CD4-positive, alpha-beta T cell treated with Interleukin-4 for 4 hours (primary cell): ENCODE measurements at regions not wholly inside any gene's neighbourhood (a gene's known extent, or its start where the extent isn't known, plus 50 kb on each side); places are given as distances from the start of the nearest gene placed in this dataset.

ENCODE experiments used
- DNase-seq: peaks from one replicate; pipeline ENCODE4 v3.0.0-alpha.2; 2020

DNA sequence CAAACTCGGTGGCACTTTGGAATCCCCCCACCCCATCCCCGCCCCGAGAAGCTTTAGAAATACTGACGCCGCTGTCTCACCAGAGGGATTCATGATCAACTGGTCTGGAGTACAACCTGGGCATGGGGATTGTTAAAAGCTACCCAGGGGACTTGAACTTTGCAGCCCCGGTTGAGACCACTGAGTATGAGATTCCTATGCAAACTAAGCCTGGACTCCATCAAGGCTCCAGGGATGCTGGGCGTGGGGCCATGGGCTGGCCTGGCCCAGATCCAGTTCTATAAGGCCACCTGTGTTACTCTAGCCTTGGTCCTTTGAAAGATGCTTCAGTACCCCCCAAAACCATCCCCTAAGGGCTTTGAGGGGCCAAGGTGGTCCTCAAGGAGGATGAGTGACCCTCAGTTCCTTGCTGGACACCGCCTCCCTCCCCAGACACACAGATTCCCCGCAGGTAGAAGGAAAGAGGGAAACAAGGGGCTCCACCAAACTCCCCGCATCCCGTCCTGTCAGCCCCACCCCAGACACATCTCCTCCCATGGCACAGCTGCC, 68.5 kb downstream of the MRPL36 start:
- DNase-seq: no peak

DNA sequence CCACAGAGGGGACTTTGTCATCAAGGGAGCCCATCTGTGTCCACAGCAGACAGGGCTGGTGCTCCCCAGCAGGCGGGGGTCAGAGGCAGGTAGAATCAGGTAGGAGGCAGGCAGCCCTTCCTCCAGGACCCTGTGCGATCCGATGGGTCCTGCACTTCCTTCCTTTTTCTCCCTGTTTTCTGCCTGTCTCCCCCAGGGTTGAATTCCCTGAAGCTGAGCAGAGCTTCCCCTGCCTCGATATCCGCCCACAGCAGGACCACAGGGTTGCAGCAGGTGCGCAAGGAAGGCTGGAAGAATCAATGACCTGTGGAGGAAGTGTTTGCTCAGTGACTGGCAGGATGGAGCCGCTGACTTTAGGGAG, 69.2 kb downstream of the MRPL36 start:
- no peak for DNase-seq

DNA sequence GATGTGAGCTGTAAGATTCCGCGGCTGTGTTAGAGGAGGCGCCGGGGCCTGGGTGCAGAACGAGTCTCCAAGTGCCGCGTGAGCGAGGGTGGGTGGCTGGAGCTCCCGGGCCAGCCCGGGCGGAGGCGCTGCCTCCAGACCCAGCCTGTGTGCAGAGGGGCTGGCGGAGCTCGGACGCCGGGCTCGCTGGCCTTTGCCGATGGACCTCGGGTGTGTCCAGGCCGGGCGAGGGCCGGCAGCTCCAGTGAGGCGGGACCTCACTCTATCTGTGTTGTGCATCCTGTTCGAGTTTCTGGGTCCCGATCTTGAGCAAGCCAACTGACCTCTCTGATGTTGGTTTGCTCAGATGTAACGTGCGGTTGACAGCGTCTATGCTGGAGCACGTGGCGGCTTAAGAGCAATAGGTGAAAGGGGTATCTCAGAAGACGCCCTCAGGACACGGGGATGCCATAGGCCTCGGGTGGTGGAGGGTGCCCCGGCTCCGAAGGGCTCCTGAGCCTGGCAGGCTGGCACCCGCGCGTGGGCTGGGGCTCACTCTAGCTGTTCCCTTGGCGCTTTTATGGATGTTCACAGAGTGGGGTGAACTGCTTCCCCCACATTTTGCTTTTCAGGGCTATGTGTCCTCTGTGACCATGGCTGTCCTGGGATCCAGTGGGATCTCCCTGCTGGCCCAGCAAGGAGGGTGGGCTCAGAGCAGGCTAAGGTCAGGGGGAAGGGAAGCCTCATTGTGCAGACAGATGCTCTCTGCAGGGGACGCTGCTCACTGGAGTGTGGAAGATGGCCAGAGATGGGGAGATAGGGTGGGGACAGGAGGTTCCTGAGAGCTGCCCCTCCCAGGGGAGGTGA, 69.8 kb downstream of the MRPL36 start:
- DNase-seq: no peak

DNA sequence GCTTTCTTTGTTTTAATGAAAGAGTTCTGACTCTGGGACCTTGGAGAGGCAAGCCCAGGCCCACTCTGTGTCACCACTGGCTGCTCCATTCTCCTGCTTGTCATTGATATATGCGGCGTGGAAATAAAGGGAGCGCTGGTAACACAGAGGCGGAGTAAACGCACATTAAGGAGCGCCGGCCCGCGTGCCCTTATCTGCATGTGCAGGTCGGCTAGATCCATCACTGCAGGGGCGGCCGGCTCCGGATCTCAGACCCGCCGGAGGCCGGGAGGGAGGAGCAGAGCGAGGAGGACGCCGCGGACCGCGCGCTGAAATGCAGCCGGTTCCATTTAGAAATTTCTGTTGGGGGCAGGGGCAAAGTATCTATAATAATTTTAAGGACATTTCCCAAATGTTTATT, 70.8 kb downstream of the MRPL36 start:
- no peak for DNase-seq

DNA sequence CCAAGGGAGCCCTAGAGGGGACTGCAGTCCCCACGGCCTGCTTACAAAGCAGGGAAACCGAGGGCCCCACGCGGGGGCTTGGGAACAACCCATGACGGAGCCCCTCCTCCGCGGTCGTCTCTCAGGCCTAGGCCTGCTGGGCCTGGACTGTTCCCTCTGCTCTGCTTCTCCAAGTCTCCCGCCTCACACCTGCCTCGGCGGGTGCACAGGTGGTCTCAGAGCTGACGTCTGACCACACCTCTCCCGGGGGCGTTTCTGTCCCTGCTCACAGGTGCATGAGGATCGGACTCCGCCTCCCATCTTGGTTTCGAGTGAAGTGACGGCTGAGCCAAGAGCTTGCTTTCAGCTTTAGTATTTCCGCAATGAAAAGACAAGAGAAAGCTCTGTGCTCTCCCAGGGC, 72.1 kb downstream of the MRPL36 start:
- DNase-seq: no peak

DNA sequence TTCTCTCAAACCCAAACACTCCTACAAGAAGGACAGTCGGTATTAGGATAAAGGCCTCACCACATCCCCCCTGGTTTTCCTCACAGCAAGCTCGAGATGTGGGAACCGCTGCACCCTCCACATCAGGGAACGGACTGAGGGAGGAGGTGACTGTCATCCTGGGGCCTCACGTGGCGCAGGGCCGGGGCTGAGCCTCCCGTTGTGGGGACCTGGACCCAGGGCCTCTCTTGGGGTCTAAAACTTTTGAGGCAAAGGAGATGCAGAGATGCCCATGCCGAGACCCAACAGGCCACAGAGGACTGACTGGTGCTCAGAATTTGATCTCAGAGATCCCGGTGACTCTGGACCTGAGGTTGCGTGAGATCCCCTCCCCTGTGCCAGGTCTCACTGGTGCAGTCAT, 72.7 kb downstream of the MRPL36 start:
- DNase-seq: no peak

DNA sequence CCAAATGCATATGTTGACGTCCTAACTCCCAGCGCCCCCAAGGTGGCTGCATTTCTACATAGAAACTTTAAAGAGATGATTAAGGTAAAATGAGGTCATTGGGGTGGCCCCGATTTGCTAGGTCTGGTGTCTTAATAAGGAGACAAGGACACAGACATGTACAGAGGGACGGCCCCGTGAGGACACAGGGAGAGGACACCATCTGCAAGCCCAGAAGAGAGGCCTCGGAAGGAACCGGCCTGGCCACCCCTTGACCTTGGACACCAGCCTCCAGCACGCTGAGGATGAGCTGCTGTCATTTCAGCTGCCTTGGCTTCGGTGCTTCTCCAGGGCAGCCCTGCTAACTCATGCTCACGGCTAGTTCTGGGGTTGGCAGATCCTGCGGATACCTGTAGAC, 73.2 kb downstream of the MRPL36 start:
- no peak for DNase-seq

DNA sequence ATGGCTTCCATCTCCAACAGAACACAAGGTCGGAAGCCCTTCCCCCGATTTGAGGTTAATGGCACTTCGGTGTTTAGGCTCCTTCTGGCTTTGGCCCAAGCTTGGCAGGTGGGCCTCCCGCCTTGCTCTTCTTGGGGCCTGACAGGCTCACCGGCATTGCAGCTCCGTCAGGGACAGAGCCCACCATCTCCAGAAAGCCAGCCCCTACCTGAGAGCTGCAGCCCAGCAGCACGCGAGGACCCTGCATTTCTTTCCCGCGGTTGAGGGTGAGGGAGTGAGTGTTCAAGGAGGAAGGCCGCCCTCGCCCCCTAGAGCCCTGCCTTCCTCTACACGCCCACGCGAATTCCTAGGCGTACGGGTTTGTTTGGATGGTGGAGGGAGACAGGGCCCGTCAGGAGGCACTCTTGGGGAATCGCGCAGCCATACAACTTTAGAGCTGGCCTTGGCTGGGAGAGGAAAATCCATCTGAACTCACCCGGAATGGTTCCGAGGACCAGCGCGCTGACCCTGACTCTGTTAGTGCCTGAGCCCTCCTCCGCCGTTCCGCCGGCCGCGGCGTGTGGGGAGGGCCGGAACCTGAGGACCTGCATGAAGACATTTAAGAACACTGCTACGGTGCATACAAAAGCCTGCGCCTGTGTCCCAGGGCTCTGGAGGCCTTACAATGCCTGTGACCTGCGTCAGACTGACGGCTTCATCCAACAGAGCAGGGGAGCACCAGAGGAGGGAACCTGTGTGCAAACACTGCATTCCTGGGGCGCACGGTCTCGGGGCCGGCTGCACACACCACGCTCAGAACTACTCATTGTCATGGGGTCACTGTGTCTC, 73.8 kb downstream of the MRPL36 start:
- DNase-seq: no peak

DNA sequence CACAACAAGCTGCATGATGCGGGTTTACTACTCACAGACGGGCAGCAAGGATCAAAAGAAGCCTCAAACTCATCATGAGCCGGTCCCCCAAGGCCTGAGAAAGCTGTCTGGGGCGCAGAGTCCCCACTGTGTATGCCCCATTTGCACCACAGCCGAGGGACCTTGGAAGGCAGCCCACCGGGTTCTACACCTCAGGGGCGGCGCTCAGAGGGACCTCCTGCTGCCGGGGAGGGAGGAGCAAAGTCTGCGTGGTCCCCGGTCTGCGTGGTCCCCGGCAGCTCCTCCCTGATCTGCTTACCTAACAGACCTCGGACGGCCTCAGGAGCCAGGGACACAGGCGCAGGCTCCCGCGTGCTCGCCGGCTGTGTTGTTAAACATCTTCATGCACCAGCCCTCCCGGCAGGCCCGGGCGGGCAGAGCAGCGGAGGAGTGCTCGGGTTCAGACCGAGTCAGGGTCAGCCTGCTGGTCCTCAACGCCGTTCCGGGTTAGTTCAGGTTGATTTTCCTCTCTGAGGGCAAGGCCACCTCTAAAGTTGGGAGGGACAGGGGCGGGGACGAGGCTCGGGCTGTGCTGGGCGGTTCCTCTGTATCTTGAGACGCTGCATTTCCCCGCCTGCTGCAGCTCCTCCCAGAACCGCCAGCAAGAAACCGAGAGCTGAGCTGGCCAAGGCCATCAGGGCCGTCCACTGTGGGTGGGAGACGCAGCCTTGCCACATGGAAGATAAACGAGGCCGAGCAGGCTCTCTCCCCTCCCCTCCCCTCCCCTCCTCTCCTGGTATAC, 74.6 kb downstream of the MRPL36 start:
- DNase-seq: peak; percentile 6

DNA sequence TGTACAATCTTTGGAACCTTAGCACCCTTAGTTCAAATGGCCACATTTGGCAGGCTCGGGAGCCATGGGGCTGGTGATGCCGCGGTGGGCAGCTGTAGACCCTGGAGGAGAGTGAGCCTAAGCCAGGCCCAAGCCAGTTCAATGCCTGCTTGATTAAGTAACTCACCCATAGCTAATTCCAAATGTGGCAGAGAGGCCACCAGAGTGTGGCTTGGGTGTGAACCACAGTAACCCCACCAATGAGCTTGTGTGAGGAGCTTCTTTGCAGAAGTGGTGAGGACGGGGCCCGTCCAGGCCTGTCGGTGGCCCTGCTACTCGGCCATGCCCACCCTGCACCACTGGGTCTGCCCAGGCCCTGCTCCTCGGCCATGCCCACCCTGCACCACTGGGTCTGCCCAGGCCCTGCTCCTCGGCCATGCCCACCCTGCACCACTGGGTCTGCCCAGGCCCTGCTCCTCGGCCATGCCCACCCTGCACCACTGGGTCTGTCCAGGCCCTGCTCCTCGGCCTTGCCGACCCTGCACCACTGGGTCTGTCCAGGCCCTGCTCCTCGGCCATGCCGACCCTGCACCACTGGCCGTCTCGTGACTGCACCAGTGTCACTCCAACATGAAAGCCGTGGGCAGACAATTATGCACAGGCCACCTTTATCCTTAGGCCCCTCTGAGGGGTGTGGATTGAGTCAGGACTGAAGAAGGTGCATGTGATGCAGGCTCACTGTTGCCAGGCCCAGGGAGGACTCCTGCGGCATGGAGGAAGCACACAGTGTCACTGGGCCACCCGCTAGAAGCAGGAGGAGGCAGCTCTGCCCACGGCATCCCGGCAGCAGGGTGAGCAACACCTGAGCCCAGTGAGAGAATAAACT, 75.4 kb downstream of the MRPL36 start:
- no peak for DNase-seq

DNA sequence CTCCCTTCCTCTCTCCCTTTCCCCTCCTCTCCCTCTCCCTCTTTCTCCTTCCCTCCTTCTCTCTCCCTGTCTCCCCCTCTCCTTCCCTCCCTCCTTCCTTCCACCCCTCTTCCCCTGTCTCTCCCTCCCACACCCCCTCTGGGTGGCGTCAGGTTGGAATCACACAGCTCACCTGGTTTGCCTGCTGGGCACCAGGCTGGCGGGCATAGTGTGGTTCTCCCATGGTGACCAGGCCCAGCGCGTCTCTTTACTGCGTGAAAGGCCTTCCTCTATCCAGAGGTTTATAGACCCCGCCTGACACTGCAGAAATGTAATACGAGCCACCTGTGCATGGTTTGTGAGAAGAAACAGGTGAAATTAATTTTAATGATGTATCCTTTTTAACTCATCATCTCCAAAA, 76.2 kb downstream of the MRPL36 start:
- DNase-seq: no peak

DNA sequence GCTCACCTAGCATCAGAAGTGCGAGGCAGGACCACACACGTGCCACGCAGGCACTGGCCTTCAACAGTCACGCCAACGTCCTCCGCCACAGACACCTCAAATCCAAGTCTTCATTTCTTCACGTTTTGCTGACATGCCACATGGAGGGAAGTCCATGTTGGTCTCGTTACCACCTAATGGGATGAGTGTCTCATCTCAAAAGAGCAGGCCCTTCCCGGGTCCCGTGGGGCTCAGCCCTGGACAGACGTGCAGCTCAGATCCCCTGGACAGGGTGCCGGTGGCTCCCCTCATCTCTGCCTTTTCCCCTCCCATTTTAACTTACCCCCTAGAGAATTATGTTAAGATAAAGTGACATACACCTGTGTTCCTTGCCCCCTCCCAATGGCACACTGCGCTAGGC, 76.8 kb downstream of the MRPL36 start:
- no peak for DNase-seq

DNA sequence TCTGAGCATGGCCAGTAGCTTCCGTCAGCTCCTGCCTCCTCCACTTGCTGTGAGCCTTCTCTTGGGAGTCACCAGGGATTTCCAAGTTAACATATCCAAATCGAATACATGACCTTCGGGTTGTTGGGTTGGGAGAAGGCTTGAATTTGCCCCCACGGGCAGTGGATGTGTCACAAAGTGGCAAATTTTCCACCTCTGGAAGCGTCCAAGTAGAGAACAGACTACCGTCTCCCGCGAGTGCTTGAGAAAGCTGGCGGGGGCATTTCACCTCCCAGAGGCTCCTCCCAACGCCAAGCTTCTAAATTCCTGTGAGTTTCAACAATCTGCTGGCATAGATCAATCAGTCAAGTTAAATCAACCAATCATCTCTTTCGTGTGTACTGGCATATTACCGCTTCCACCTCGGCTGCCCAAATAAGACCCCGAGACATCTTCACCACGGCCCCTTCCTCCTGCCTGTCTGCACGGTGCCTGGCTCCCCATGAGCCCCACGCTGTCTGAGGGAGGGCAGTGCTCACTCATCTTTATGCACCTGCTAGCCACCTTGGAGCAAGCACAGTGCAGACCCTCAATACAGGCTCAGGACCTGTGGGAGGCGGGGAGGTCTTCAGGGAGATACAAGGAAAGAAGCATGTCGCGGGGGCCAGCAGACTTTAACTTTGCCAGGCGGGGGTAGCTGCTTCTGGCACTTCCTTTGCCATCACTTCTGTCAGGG, 79.1 kb downstream of the MRPL36 start:
- DNase-seq: no peak

DNA sequence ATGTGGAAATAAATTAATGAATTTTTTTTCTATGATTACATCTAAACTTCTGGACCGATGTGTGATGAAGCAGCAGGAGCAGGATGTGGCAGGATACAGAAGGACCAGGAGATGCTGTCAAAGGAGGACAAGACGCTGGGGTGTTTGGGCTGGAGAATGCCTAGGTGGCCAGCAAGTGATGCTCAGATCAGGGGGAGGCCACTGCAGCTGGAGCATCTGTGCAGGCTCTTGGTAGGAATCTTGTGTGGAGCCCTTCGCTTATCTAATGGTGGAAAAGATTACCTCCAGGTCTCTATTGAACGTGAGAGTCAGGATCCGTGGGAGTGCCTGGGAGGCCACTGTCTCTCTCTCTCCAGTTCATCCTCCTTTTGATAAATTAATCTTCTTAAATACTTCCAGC, 79.8 kb downstream of the MRPL36 start:
- no peak for DNase-seq

DNA sequence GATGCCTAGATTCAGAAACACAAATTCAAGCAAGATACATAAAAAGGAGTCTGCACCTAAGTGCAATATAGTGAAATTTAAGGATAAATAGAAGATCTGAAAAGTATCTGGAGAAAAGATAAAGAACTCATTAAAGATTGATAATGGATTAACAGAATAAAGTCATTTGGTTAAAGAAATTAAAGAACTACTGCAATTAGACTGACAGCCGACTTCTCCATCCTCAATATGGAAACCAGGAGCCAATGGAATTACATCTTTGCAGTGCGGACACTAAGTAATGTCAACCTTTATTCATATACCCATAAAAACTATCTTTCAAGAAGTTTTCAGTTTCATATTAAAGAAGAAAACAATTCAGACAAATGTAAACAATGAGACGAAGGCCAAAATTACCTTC, 81.0 kb downstream of the MRPL36 start:
- no peak for DNase-seq

DNA sequence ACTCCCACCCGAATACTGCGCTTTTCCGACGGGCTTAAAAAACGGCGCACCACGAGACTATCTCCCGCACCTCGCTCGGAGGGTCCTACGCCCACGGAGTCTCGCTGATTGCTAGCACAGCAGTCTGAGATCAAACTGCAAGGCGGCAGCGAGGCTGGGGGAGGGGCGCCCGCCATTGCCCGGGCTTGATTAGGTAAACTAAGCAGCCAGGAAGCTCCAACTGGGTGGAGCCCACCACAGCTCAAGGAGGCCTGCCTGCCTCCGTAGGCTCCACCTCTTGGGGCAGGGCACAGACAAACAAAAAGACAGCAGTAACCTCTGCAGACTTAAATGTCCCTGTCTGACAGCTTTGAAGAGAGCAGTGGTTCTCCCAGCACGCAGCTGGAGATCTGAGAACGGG, 89.5 kb downstream of the MRPL36 start:
- DNase-seq: peak; percentile 29

DNA sequence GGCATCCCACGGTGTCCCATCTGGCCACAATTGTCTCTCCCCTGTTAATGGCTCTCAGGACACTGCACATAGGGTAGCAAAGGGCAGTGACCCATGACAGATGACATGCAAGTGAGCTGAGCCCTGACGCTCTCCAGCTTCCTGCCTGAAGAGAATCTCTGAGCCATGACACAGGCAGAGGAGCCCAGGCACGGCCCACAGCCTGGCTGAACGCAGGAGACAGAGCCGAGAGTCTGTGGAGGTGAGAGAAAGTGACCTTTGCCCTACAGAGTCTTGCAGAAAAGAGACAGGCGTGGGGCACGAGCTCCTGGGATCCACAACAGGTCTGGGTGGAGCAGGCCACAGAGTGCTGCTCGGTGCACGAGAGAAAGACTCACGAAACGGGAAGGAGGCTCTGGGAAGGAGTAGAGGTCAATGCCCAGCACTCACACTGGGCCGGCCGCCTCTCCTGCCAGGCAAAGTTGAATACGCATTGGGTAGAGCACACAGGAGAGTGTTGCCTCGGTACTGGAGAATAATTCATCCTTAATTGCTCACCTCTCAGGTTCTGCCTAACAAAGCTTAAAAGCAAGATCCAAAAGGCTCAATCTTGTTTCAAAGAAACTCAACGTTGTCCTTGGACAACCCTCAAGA, 90.3 kb downstream of the MRPL36 start:
- no peak for DNase-seq

DNA sequence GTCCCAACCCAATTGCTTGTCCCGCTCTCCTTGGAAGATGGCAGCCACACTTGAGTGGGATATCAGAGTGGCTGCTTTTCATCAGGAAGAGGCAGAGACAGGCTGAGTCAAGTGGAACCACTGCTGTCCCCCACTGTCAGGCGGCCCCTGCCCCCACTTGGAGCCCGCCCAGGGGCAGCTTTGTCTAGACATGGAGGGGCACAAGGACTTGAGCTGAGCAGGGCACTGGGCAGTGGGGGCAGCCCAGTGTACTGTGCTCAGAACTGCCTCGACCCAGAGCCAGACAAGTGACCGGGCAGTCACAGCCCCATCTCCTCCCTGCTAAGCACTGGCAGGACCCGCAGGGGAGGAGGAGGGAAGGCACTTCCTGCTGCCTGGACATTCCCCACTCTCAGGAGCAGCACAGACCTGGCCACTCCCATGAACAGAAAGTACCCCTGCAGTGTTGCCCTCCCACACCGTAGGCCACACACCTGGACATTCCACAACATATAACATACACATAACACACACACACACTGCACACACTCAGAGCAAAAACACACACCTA, 91.0 kb downstream of the MRPL36 start:
- DNase-seq: no peak

DNA sequence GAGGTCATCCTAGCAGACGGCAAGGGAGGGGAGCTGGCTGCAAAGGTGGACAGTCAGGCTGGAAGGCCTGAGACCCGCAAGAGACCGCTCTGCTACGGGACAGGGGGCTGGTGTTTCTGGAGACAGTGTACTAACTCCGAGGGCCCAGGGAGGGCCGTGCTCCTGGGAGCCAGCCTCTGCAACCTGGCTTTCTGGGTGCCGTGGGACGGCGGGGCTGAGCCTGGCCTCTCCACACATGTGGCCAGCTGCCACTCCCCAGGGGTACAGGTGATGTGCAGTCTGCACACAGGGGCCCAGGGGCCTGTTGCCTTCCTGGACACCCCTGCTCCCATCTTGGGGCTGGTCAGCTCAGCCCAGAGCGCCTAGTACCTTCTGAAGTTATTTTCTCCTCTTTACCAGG, 92.2 kb downstream of the MRPL36 start:
- no peak for DNase-seq

DNA sequence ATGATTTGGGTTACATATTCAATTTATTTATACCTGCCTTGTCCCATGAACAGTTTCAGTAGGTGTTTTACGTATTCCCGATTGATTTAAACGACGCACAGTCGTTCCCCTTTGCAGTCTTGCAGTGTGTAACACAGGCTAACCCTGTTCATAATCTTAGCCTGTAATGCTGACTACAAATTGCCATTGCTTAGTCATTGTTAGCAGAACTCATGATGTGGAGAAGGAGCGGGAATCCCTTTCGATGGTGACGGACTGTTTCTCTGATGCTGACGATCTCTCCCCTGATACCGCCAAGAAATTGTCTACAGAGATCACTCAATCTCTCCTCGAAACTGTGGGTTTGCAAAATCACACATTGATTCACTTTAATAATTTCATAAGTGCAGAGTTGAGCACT, 93.2 kb downstream of the MRPL36 start:
- no peak for DNase-seq

DNA sequence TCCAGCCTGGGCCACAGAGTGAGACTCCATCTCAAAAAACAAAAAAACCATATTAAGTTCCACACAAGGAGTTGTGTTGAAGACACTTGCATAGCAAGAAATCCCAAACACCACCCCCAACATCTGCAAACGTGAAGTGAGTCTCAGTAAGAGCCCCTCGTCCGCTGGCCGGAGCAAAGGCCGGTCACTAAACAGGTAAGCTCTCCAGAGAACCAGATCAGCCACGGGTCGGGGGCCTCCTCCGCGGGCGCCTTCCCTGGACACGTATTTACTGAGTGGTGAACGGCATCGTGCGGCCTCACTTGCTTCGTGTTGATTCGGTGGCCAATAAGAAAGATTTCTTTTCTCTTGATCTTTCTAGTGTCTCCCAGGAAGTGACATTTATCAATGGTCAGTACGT, 93.6 kb downstream of the MRPL36 start:
- no peak for DNase-seq
